ENCODE measurements at regions not wholly inside any gene's neighbourhood (a gene's known extent, or its start where the extent isn't known, plus 50 kb on each side); places are given as distances from the start of the nearest gene placed in this dataset.

DNA sequence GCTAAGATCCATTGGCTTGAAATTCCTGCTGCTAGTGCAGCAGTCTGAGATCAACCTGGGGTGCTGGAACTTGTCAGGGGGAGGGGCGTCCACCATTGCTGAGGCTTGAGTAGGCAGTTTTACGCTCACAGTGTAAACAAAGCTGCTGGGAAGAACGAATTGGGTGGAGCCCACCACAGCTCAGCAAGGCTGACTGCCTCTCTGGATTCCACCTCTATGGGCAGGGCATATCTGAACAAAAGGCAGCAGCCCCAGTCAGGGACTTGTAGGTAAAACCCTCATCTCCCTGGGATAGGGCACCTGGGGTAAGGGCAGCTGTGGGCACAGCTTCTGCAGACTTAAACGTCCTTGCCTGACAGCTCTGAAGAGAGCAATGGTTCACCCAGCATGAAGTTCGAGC lies 191.7 kb downstream of the ALG10B start:
- Histone ChIP-seq H3K27me3 (ENCODE audit: insufficient read depth) (no peaks in the 10 kb centered on the region), H3K4me3 (no peak overlapping the region), H3K27ac (ENCODE audit: low read depth) (no peak overlapping the region), H3K4me2 (no peak overlapping the region), H2AFZ (peak overlapping the region; percentile 74), H3K9me2 (ENCODE audit: insufficient read depth) (peaks cover 4% of the 10 kb centered on the region; the same call in 1 of the 2 replicates), H3K79me2 (replicated peaks; ENCODE audit: insufficient read depth) (no peaks in the 10 kb centered on the region), H3K36me3 (ENCODE audit: insufficient read depth) (no peaks in the 10 kb centered on the region), H3K4me1 (ENCODE audit: insufficient read depth) (no peaks in the 10 kb centered on the region), H3F3A (replicated peaks; ENCODE audit: low read depth) (no peaks in the 10 kb centered on the region), H4K20me1 (replicated peaks; ENCODE audit: insufficient read depth) (no peaks in the 10 kb centered on the region)
- ATAC-seq = no peak
- H3K36me3 Mint-ChIP-seq (ENCODE audit: low read depth) = peaks cover 9% of the 10 kb centered on the region; the same call in 2 of the 3 replicates
- H3K4me3 Mint-ChIP-seq = no peak overlapping the region
- no peak for DNase-seq (ENCODE audit: low spot score)
- H3K4me1 Mint-ChIP-seq = peaks cover 3% of the 10 kb centered on the region; the same call in 1 of the 3 replicates
- no peak overlapping the region; the same call in 1 of the 2 replicates for H3K27ac Mint-ChIP-seq
- peaks cover 35% of the 10 kb centered on the region for H3K9me3 Mint-ChIP-seq
- H3K27me3 Mint-ChIP-seq (ENCODE audit: insufficient read depth, low read depth, poor library complexity) = peaks cover 1% of the 10 kb centered on the region
- TF ChIP-seq, protein P1, sequence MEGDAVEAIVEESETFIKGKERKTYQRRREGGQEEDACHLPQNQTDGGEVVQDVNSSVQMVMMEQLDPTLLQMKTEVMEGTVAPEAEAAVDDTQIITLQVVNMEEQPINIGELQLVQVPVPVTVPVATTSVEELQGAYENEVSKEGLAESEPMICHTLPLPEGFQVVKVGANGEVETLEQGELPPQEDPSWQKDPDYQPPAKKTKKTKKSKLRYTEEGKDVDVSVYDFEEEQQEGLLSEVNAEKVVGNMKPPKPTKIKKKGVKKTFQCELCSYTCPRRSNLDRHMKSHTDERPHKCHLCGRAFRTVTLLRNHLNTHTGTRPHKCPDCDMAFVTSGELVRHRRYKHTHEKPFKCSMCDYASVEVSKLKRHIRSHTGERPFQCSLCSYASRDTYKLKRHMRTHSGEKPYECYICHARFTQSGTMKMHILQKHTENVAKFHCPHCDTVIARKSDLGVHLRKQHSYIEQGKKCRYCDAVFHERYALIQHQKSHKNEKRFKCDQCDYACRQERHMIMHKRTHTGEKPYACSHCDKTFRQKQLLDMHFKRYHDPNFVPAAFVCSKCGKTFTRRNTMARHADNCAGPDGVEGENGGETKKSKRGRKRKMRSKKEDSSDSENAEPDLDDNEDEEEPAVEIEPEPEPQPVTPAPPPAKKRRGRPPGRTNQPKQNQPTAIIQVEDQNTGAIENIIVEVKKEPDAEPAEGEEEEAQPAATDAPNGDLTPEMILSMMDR (conservative IDR thresholded peaks at IDR 0.05; ENCODE audit: low read depth in 2 of 2) = no peak
- no peak for TF ChIP-seq EZH2 (IDR thresholded peaks at IDR 0.05; ENCODE audit: low read depth, unreplicated experiment)
- TF ChIP-seq REST (IDR thresholded peaks at IDR 0.05; ENCODE audit: unreplicated experiment) = no peak
- TF ChIP-seq ETS1 (IDR thresholded peaks at IDR 0.05) = no peak
- no peak for TF ChIP-seq CREB1 (CRISPR knock-in tag; IDR thresholded peaks at IDR 0.05; ENCODE audit: low read depth)
- TF ChIP-seq, protein P2, sequence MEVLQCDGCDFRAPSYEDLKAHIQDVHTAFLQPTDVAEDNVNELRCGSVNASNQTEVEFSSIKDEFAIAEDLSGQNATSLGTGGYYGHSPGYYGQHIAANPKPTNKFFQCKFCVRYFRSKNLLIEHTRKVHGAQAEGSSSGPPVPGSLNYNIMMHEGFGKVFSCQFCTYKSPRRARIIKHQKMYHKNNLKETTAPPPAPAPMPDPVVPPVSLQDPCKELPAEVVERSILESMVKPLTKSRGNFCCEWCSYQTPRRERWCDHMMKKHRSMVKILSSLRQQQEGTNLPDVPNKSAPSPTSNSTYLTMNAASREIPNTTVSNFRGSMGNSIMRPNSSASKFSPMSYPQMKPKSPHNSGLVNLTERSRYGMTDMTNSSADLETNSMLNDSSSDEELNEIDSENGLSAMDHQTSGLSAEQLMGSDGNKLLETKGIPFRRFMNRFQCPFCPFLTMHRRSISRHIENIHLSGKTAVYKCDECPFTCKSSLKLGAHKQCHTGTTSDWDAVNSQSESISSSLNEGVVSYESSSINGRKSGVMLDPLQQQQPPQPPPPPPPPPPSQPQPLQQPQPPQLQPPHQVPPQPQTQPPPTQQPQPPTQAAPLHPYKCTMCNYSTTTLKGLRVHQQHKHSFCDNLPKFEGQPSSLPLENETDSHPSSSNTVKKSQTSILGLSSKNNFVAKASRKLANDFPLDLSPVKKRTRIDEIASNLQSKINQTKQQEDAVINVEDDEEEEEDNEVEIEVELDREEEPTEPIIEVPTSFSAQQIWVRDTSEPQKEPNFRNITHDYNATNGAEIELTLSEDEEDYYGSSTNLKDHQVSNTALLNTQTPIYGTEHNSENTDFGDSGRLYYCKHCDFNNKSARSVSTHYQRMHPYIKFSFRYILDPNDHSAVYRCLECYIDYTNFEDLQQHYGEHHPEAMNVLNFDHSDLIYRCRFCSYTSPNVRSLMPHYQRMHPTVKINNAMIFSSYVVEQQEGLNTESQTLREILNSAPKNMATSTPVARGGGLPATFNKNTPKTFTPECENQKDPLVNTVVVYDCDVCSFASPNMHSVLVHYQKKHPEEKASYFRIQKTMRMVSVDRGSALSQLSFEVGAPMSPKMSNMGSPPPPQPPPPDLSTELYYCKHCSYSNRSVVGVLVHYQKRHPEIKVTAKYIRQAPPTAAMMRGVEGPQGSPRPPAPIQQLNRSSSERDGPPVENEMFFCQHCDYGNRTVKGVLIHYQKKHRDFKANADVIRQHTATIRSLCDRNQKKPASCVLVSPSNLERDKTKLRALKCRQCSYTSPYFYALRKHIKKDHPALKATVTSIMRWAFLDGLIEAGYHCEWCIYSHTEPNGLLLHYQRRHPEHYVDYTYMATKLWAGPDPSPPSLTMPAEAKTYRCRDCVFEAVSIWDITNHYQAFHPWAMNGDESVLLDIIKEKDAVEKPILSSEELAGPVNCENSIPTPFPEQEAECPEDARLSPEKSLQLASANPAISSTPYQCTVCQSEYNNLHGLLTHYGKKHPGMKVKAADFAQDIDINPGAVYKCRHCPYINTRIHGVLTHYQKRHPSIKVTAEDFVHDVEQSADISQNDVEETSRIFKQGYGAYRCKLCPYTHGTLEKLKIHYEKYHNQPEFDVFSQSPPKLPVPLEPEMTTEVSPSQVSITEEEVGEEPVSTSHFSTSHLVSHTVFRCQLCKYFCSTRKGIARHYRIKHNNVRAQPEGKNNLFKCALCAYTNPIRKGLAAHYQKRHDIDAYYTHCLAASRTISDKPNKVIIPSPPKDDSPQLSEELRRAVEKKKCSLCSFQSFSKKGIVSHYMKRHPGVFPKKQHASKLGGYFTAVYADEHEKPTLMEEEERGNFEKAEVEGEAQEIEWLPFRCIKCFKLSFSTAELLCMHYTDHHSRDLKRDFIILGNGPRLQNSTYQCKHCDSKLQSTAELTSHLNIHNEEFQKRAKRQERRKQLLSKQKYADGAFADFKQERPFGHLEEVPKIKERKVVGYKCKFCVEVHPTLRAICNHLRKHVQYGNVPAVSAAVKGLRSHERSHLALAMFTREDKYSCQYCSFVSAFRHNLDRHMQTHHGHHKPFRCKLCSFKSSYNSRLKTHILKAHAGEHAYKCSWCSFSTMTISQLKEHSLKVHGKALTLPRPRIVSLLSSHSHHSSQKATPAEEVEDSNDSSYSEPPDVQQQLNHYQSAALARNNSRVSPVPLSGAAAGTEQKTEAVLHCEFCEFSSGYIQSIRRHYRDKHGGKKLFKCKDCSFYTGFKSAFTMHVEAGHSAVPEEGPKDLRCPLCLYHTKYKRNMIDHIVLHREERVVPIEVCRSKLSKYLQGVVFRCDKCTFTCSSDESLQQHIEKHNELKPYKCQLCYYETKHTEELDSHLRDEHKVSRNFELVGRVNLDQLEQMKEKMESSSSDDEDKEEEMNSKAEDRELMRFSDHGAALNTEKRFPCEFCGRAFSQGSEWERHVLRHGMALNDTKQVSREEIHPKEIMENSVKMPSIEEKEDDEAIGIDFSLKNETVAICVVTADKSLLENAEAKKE (CRISPR knock-in tag; IDR thresholded peaks at IDR 0.05) = no peak
- TF ChIP-seq ZNF331 (CRISPR knock-in tag; IDR thresholded peaks at IDR 0.05; ENCODE audit: low read depth) = no peak
- TF ChIP-seq JUNB (IDR thresholded peaks at IDR 0.05; ENCODE audit: unreplicated experiment) = no peak

Data from GM23338 (cell line).